HG03280 (cell line): ENCODE measurements at regions not wholly inside any gene's neighbourhood (a gene's known extent, or its start where the extent isn't known, plus 50 kb on each side); places are given as distances from the start of the nearest gene placed in this dataset.
"Not testable (repeated sequence)": the region's sequence is repeated elsewhere in the genome, so short reads cannot be mapped to it uniquely, and the experiment has no call there.

ENCODE experiments used
- ATAC-seq: cut with Tn5 transposase; IDR thresholded peaks from one replicate; pipeline ENCODE4 v1.9.1; 2021; ENCODE audit warnings: mild to moderate bottlenecking, moderate library complexity; ENCODE audit not compliant: unreplicated experiment

- ATAC-seq, result not testable (repeated sequence)
These were observed 136.2 kb downstream of the IGLL1 start for GRCh38 chr22:23443905-23444304.

GRCh38 chr22:23439581-23439980, 140.5 kb downstream of the IGLL1 start:
- not testable (repeated sequence) for ATAC-seq

GRCh38 chr22:23438216-23438615, 141.9 kb downstream of the IGLL1 start:
- ATAC-seq, result no peak

- ATAC-seq, result no peak
These were observed 142.3 kb downstream of the IGLL1 start for GRCh38 chr22:23437779-23438178.

GRCh38 chr22:23437107-23437395, 143.0 kb downstream of the IGLL1 start:
- not testable (repeated sequence) for ATAC-seq

- not testable (repeated sequence) for ATAC-seq
These were observed 143.6 kb downstream of the IGLL1 start for GRCh38 chr22:23436354-23437106.

GRCh38 chr22:23435186-23435585, 144.9 kb downstream of the IGLL1 start:
- not testable (repeated sequence) for ATAC-seq

- ATAC-seq, result not testable (repeated sequence)
These were observed 145.8 kb downstream of the IGLL1 start for GRCh38 chr22:23434198-23434830.

GRCh38 chr22:23433127-23434005, 146.7 kb downstream of the IGLL1 start:
- not testable (repeated sequence) for ATAC-seq

- not testable (repeated sequence) for ATAC-seq
These were observed 147.4 kb downstream of the IGLL1 start for GRCh38 chr22:23432719-23433118.

GRCh38 chr22:23431337-23432072, 148.6 kb downstream of the IGLL1 start:
- no peak for ATAC-seq

- not testable (repeated sequence) for ATAC-seq
These were observed 155.5 kb downstream of the IGLL1 start for GRCh38 chr22:23424551-23425068.

GRCh38 chr22:23424031-23424430, 156.1 kb downstream of the IGLL1 start:
- no peak for ATAC-seq

GRCh38 chr22:23422281-23422680, 157.8 kb downstream of the IGLL1 start:
- not testable (repeated sequence) for ATAC-seq

GRCh38 chr22:23421300-23421699, 158.8 kb downstream of the IGLL1 start:
- not testable (repeated sequence) for ATAC-seq

- ATAC-seq, result no peak
These were observed 160.2 kb downstream of the IGLL1 start for GRCh38 chr22:23419931-23420330.

- no peak for ATAC-seq
These were observed 160.9 kb downstream of the IGLL1 start for GRCh38 chr22:23419171-23419570.

- ATAC-seq, result no peak
These were observed 161.8 kb downstream of the IGLL1 start for GRCh38 chr22:23418159-23418788.

GRCh38 chr22:23417327-23417726, 162.8 kb downstream of the IGLL1 start:
- ATAC-seq, result not testable (repeated sequence)

- not testable (repeated sequence) for ATAC-seq
These were observed 163.9 kb downstream of the IGLL1 start for GRCh38 chr22:23416169-23416690.
